GM19397 (cell line): ENCODE measurements at regions not wholly inside any gene's neighbourhood (a gene's known extent, or its start where the extent isn't known, plus 50 kb on each side); places are given as distances from the start of the nearest gene placed in this dataset.
"Not testable (repeated sequence)": the region's sequence is repeated elsewhere in the genome, so short reads cannot be mapped to it uniquely, and the experiment has no call there.

Experiments used
- ATAC-seq: cut with Tn5 transposase; IDR thresholded peaks from one replicate; pipeline ENCODE4 v1.9.1; 2021; ENCODE audit warnings: mild to moderate bottlenecking, moderate library complexity; ENCODE audit not compliant: unreplicated experiment

GRCh38 chr5:163248871-163249270 lies 188.5 kb upstream of the CCNG1 start:
- no peak for ATAC-seq

- ATAC-seq, result no peak
Observed at GRCh38 chr5:163252950-163253349, 184.4 kb upstream of the CCNG1 start.

- ATAC-seq, result no peak
Observed at GRCh38 chr5:163259495-163259894, 177.9 kb upstream of the CCNG1 start.

- ATAC-seq, result no peak
Observed at GRCh38 chr5:163260471-163260870, 176.9 kb upstream of the CCNG1 start.

- ATAC-seq, result no peak
Observed at GRCh38 chr5:163260961-163261360, 176.4 kb upstream of the CCNG1 start.

- no peak for ATAC-seq
Observed at GRCh38 chr5:163261647-163262269, 175.6 kb upstream of the CCNG1 start.

GRCh38 chr5:163266249-163266648 lies 171.1 kb upstream of the CCNG1 start:
- ATAC-seq, result not testable (repeated sequence)

- no peak for ATAC-seq
Observed at GRCh38 chr5:163269624-163270023, 167.8 kb upstream of the CCNG1 start.

- no peak for ATAC-seq
Observed at GRCh38 chr5:163276466-163276865, 160.9 kb upstream of the CCNG1 start.

GRCh38 chr5:163280897-163281296 lies 156.5 kb upstream of the CCNG1 start:
- ATAC-seq, result not testable (repeated sequence)

GRCh38 chr5:163281512-163281911 lies 155.9 kb upstream of the CCNG1 start:
- no peak for ATAC-seq

- no peak for ATAC-seq
Observed at GRCh38 chr5:163293836-163294235, 143.6 kb upstream of the CCNG1 start.

- ATAC-seq, result no peak
Observed at GRCh38 chr5:163303718-163304117, 133.7 kb upstream of the CCNG1 start.

- no peak for ATAC-seq
Observed at GRCh38 chr5:163305655-163306054, 131.7 kb upstream of the CCNG1 start.

- no peak for ATAC-seq
Observed at GRCh38 chr5:163306421-163306820, 131.0 kb upstream of the CCNG1 start.

- ATAC-seq, result no peak
Observed at GRCh38 chr5:163309914-163310313, 127.5 kb upstream of the CCNG1 start.

GRCh38 chr5:163310997-163311396 lies 126.4 kb upstream of the CCNG1 start:
- no peak for ATAC-seq

- ATAC-seq, result no peak
Observed at GRCh38 chr5:163312598-163312997, 124.8 kb upstream of the CCNG1 start.

- ATAC-seq, result not testable (repeated sequence)
Observed at GRCh38 chr5:163313049-163313448, 124.3 kb upstream of the CCNG1 start.

- ATAC-seq, result not testable (repeated sequence)
Observed at GRCh38 chr5:163316374-163316773, 121.0 kb upstream of the CCNG1 start.

GRCh38 chr5:163318707-163319106 lies 118.7 kb upstream of the CCNG1 start:
- no peak for ATAC-seq

GRCh38 chr5:163321511-163321910 lies 115.9 kb upstream of the CCNG1 start:
- no peak for ATAC-seq
